GM12892 (cell line): ENCODE measurements at regions not wholly inside any gene's neighbourhood (a gene's known extent, or its start where the extent isn't known, plus 50 kb on each side); places are given as distances from the start of the nearest gene placed in this dataset.

Experiments used
- DNase-seq: peaks from one replicate; pipeline ENCODE4 v3.0.0; 2011; ENCODE audit not compliant: insufficient read length
- FAIRE-seq: peaks from 2 replicates; lab custom pipeline; 2011; peaks lifted over from hg19 to GRCh38; lab: Jason Lieb, UNC
- POLR2A ChIP-seq: IDR thresholded peaks from 2 replicates; pipeline ENCODE4 v1.6.1; 2011; ENCODE audit warnings: low read depth, low read length, control low read depth
- POLR2AphosphoS5 ChIP-seq: IDR thresholded peaks from 2 replicates; pipeline ENCODE4 v1.6.1; 2011; ENCODE audit warnings: low read depth, low read length, control low read depth
- TAF1 ChIP-seq: IDR thresholded peaks from 2 replicates; pipeline ENCODE4 v1.6.1; 2011; ENCODE audit warnings: low read depth, mild to moderate bottlenecking, control low read depth, low read length, borderline replicate concordance

- TF ChIP-seq POLR2A: no peak
- TF ChIP-seq TAF1: no peak
- no peak for TF ChIP-seq POLR2AphosphoS5
- no peak for DNase-seq
- FAIRE-seq: peak; percentile 65
These were observed 65.1 kb upstream of the ID3 start for GRCh38 chr1:23624440-23624839.

GRCh38 chr1:23622284-23622683 lies 63.0 kb upstream of the ID3 start:
- TF ChIP-seq POLR2AphosphoS5: no peak
- no peak for TF ChIP-seq POLR2A
- TF ChIP-seq TAF1: no peak
- no peak for FAIRE-seq
- DNase-seq: no peak

GRCh38 chr1:23620605-23621004 lies 61.3 kb upstream of the ID3 start:
- no peak for FAIRE-seq
- no peak for DNase-seq
- TF ChIP-seq POLR2A (no peak), TAF1 (no peak), POLR2AphosphoS5 (no peak)

GRCh38 chr1:23619299-23620188 lies 60.2 kb upstream of the ID3 start:
- FAIRE-seq: peak; percentile 69
- peak; percentile 71 for DNase-seq
- 0 out of 2 replicates have a peak, but pooled peaks have one; percentile 28 for TF ChIP-seq TAF1
- TF ChIP-seq POLR2AphosphoS5: no peak
- peak; percentile 53 for TF ChIP-seq POLR2A

GRCh38 chr1:23618586-23619083 lies 59.3 kb upstream of the ID3 start:
- no peak for TF ChIP-seq POLR2A
- TF ChIP-seq POLR2AphosphoS5: no peak
- no peak for TF ChIP-seq TAF1

GRCh38 chr1:23617084-23617521 lies 57.8 kb upstream of the ID3 start:
- no peak for FAIRE-seq
- TF ChIP-seq POLR2AphosphoS5: no peak
- TF ChIP-seq TAF1: no peak
- TF ChIP-seq POLR2A: no peak
- DNase-seq: no peak

More at GRCh38 chr1:23618586-23619083, 59.3 kb upstream of the ID3 start:
- no peak for DNase-seq
- no peak for FAIRE-seq

- FAIRE-seq: no peak
- DNase-seq: no peak
- TF ChIP-seq POLR2A: no peak
- no peak for TF ChIP-seq POLR2AphosphoS5
- no peak for TF ChIP-seq TAF1
These were observed 57.1 kb upstream of the ID3 start for GRCh38 chr1:23616292-23616824.

- FAIRE-seq (no peak), DNase-seq (no peak)
- TF ChIP-seq POLR2AphosphoS5 (no peak), TAF1 (no peak), POLR2A (no peak)
These were observed 56.6 kb upstream of the ID3 start for GRCh38 chr1:23615852-23616251.

GRCh38 chr1:23615423-23615822 lies 56.1 kb upstream of the ID3 start:
- no peak for FAIRE-seq
- TF ChIP-seq POLR2AphosphoS5 (no peak), TAF1 (no peak), POLR2A (no peak)
- DNase-seq: no peak

- no peak for DNase-seq
- peak; percentile 95 for FAIRE-seq
- TF ChIP-seq TAF1: no peak
- TF ChIP-seq POLR2A: no peak
- no peak for TF ChIP-seq POLR2AphosphoS5
These were observed 54.8 kb upstream of the ID3 start for GRCh38 chr1:23614032-23614660.

- DNase-seq (no peak), FAIRE-seq (no peak)
- 0 out of 2 replicates have a peak, but pooled peaks have one; percentile 14 for TF ChIP-seq POLR2A
- TF ChIP-seq POLR2AphosphoS5: no peak
These were observed 54.1 kb upstream of the ID3 start for GRCh38 chr1:23613191-23614031.
